GM19455 (cell line): ENCODE measurements at regions not wholly inside any gene's neighbourhood (a gene's known extent, or its start where the extent isn't known, plus 50 kb on each side); places are given as distances from the start of the nearest gene placed in this dataset.
"Not testable (repeated sequence)": the region's sequence is repeated elsewhere in the genome, so short reads cannot be mapped to it uniquely, and the experiment has no call there.

Experiments used
- ATAC-seq: cut with Tn5 transposase; IDR thresholded peaks from one replicate; pipeline ENCODE4 v1.9.1; 2021; ENCODE audit not compliant: unreplicated experiment

- no peak for ATAC-seq
Measured at GRCh38 chr14:66242001-66242400, 244.2 kb upstream of the CCDC196 start.

GRCh38 chr14:66244834-66245233 lies 241.3 kb upstream of the CCDC196 start:
- no peak for ATAC-seq

- ATAC-seq = no peak
Measured at GRCh38 chr14:66247662-66248193, 238.4 kb upstream of the CCDC196 start.

GRCh38 chr14:66248256-66248655 lies 237.9 kb upstream of the CCDC196 start:
- ATAC-seq = no peak

GRCh38 chr14:66249544-66249943 lies 236.6 kb upstream of the CCDC196 start:
- no peak for ATAC-seq

DNA sequence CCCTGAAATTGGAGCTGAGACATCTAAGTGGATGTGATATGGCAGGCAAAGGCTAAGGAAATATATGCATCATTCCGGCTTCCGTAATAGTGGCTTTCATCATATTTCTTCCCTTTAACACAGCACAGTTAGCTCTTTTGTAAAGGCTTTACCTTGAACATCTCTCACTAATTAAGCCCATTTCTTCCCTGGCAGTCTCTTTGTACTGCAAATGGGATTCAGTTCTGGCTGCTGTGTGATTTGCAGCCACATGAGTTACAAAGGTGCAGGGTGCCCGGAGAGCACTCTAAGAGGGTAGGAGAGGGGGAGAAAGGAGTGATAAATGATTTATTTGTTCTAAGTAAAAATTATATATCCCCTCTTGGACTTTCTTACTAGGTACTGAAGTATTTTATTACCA lies 232.1 kb upstream of the CCDC196 start:
- ATAC-seq = no peak

DNA sequence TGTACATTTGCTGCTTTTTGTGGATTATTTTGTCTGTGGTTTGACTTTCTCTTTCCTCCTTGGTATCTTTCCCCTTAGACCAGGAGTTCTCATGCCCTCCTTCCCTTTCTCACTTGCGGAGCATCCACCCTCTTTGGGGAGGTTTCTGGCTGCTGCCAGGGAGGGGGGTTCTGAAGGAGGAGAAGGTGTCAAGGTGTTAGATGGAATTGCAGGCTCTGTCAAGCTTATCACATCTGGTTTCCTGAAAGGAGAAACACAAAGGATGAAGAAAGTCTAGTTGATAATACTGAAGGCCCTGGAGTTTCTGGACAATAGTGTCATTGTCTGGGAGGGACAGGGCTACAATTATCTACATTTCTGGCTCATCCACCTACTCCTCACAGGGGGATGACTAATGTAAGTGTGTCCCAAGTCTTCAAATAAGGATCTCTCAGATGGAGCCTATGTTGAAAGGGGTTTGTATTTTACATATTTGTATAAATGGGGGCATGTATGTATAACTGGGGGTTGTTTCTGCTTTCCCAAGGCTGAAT lies 217.3 kb upstream of the CCDC196 start:
- ATAC-seq = no peak

GRCh38 chr14:66272221-66272620 lies 213.9 kb upstream of the CCDC196 start:
- no peak for ATAC-seq

DNA sequence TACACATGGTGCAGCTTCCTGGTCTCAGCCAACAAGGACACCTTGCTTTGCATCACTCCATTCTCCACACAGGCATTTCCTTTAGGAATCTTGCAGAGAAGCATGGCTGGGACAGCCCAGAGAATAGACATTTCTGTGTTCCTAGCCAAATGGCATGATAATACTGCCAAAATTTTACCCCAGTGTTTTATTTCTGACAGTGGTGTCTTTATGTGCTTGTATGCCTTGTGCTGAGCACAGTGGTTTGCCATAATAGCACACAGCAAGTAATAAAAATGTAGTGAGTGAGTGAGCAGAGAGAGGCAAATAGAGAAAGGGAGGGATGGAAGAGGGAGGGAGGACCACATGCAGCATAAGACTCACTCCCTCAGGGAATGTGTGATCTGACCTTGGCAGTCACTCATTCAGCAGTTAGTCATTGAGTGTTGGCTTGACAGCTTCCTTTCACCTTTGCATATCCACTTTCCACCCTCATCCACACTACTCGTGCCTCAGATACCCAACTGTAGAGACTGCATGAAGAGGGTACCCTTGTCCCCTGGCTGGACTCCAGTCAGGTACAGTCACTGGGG lies 212.8 kb upstream of the CCDC196 start:
- ATAC-seq = no peak

DNA sequence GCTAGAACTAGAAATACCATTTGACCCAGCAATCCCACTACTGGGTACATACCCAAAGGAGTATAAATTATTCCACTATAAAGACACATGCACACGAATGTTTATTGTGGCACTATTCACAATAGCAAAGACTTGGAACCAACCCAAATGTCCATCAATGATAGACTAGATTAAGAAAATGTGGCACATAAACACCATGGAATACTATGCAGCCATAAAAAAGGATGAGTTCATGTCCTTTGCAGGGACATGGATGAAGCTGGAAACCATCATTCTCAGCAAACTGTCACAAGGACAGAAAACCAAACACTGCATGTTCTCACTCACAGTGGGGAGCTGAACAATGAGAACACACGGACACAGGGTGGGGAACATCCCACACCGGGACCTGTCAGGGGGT lies 207.8 kb upstream of the CCDC196 start:
- not testable (repeated sequence) for ATAC-seq

DNA sequence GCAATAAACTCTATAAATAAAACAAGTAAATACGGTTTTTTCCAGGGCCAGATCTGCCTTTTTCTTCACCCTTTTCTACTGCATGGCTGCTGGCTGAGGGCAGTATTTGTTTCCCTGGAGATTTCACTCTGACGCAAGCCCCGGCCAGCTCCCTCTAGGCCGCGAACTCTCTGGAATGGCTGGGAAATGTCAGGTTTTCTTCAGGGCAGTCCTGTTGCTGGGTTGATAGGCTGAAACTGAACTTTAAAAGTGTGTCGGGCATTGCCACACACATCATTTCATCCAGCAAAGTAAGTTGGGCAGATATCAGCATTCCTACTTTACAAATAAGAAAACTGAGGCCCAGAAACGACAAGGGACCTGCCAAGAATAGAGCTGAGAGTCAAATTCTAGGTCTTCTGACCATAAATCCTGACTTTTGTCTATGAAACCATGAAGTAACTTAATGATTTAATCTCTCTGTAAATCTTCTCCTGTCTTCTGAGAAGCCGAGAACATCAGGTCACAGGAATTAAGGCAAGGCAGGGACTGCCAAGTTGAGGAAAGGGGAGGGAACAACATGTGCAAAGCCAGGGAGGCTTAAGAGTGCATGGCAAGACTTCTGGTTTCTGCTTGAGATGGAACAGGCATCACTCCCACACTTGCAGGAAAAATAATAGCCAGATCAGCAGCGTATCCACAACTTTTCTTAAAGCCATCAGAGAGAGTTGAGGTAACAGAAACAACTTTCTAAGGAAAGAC lies 205.0 kb upstream of the CCDC196 start:
- ATAC-seq = no peak

DNA sequence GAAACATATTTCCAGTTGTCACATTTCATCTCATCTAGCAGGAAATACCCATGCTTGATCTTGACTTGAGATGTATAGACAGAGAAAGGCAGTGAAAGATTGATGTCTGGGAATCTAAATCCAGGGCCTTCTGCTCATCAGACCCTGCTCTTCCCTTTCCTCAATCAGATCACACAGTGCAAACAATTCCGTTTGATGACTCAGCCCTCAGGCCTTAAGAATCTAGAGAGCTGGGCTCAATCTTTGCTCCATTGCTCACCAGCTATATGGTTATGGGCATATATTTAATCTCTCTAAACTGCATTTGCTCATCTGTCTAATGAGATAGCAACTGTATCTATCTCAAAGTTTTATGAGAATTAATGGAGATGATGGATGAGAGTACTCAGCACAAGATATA lies 201.8 kb upstream of the CCDC196 start:
- no peak for ATAC-seq

DNA sequence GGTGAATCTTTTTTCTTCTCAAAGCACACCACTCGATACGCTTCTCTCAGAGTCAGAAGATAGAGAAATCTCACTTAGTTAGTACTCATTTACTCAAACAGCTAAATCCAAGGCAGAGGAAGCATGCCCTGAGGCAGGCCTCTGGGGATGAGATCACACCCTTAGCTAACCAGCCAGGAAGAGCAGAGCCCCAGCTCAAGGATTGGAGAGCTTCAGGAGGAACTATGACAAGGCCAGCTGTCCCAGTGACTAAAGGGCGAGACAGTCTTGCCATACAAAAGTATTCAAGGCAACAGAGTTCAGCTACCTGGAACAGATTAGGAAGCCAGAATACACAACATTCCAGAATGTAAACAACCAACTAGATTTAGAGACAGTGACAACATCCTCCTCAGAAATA lies 197.7 kb upstream of the CCDC196 start:
- ATAC-seq = no peak

DNA sequence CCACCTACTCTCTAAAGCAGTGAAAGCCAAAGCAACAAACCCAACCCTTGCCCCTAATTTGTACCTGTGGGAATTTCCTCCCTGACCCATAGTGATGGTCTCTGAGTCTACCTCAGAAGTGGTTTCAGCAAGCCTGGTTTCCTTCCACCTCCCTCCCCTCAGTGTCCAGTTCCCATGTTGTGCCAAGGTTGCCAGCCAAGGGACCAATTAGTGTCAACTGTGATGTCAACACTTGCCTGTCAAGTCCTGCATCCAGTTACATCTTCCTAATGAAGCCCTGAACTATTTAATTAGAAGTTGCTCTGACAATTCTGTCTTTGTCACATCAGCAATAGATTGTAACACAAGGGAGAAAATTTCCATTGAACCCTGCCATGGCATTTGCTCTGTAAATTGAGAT lies 194.4 kb upstream of the CCDC196 start:
- ATAC-seq = no peak

- ATAC-seq = no peak
Measured at GRCh38 chr14:66293533-66294105, 192.6 kb upstream of the CCDC196 start.

DNA sequence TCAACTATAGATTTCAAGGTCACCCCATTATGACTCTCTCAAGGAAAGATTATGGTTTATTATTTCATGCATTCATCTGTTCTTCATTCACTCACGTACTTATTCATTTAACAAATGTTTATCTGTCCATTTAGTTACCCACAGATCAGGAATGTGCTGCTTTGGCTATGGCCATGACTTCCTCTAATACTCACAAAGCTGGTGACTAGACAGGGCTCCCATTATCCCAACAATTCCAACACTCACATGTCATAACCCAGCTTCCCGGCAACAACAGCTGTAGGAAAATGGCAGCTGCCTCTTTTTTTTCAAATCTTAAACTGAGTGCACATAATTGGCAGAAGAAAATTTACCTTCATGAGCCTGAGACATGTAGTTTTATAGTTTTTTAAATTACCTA lies 190.8 kb upstream of the CCDC196 start:
- no peak for ATAC-seq

- ATAC-seq = no peak
Measured at GRCh38 chr14:66300886-66301285, 185.3 kb upstream of the CCDC196 start.

DNA sequence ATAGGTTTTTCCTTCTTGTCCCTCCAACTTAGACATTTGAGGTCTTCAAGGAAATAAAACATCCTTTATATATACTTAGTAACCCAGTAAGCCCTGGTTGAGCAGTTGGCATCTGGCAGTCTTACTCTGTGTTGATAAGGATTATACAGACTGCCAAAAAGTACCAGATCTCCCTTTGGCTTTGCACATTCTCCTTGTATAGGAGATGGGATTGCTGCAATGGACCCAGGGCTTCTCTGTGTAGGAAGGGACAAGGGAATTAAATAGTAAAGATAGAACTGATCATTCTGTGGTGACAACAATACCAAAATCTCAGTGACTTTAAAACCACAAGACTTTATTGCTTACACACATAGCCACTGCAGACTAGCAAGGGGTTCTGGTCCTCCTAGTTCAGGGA lies 180.1 kb upstream of the CCDC196 start:
- ATAC-seq = no peak

GRCh38 chr14:66311058-66311457 lies 175.1 kb upstream of the CCDC196 start:
- ATAC-seq = no peak

- no peak for ATAC-seq
Measured at GRCh38 chr14:66311990-66312389, 174.2 kb upstream of the CCDC196 start.

DNA sequence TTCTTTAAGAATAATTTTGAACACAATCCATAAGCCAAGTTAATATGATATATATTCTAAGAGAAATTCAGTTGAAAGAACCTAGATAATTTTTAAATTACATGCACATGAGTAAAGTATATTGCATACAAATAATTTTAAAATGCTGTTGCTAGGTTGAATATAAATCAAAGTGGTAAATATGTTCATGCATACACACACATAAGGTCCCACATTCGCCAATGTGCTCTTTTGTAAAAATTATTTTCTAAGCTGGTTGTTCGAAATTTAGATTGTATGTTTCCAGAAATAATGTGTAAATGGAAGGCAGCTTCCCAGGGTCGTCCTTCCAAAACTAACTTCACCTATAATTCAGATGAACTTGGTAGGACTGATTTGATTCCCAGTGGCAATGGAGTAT lies 173.7 kb upstream of the CCDC196 start:
- no peak for ATAC-seq

GRCh38 chr14:66315098-66315497 lies 171.1 kb upstream of the CCDC196 start:
- ATAC-seq = no peak
